HepG2 (cell line): ENCODE measurements at regions not wholly inside any gene's neighbourhood (a gene's known extent, or its start where the extent isn't known, plus 50 kb on each side); places are given as distances from the start of the nearest gene placed in this dataset.

Experiments used
- ATAC-seq: fragments of 200-7000 bp; cut with Tn5 transposase; 3 replicates; pipeline ENCODE4 v1.9.1; 2020; ENCODE audit warnings: mild to moderate bottlenecking, moderate library complexity
- BruUV-seq: library from RNA; stranded (reverse); fragments of 400-500 nt; replicated peaks from 2 replicates; lab custom pipeline; 2021; lab: Mats Ljungman, UMichigan
- CTCF ChIA-PET: fragments of 300-600 bp; formaldehyde crosslinking; extraction: SDS; loops from one replicate; lab custom pipeline; 2021; ENCODE audit warnings: low total read pairs, inconsistent platforms, low intra/inter-chr PET ratio; lab: Yijun Ruan, JAX
- POLR2A ChIA-PET: fragments of 350-600 bp; sonication (Branson Sonifier 250); formaldehyde crosslinking; loops from one replicate; lab custom pipeline; 2020; ENCODE audit warnings: antibody characterized with exemption, inconsistent platforms; lab: Yijun Ruan, JAX
- DNase-seq: peaks from one replicate; pipeline ENCODE4 v3.0.0-alpha.2; 2015; ENCODE audit warnings: low spot score
- FAIRE-seq: peaks from 3 replicates; lab custom pipeline; 2011; peaks lifted over from hg19 to GRCh38; lab: Jason Lieb, UNC
- H2AFZ ChIP-seq: one replicate; pipeline ENCODE4 v1.6.1; 2011; ENCODE audit warnings: low read length, inconsistent platforms
- H3K27ac ChIP-seq: fragments of 300-600 bp; 3 replicates; pipeline ENCODE4 v1.8.0; 2011; ENCODE audit warnings: mixed run types, mild to moderate bottlenecking, mixed read lengths, low read length, inconsistent platforms; ENCODE audit not compliant: insufficient read depth; ENCODE audit errors: extremely low read length
- H3K27me3 ChIP-seq, 2 experiments: fragments of 200-600 bp in 1 of 2; 2 replicates in 1 of 2; 3 replicates in 1 of 2; pipeline versions ENCODE4 v1.6.0 to v1.8.0; 2011; ENCODE audit warnings: low read length in 2 of 2, mild to moderate bottlenecking in 2 of 2, moderate library complexity in 2 of 2, inconsistent platforms in 1 of 2; ENCODE audit not compliant: insufficient read depth in 2 of 2, control insufficient read depth in 1 of 2
- H3K36me3 ChIP-seq, 2 experiments: fragments of 200-600 bp in 1 of 2; replicated peaks in 1 of 2; 2 replicates in 1 of 2; 3 replicates in 1 of 2; pipeline versions ENCODE4 v1.5.1 to v1.8.0; 2011; ENCODE audit warnings: low read length in 2 of 2, inconsistent platforms in 1 of 2; ENCODE audit not compliant: insufficient read depth in 2 of 2, control insufficient read depth in 1 of 2
- H3K4me1 ChIP-seq: 2 replicates; pipeline ENCODE4 v1.5.1; 2012; ENCODE audit warnings: low read length, inconsistent platforms; ENCODE audit not compliant: insufficient read depth
- H3K4me2 ChIP-seq: 2 replicates; pipeline ENCODE4 v1.6.0; 2011; ENCODE audit warnings: low read depth, low read length, inconsistent platforms
- H3K4me3 ChIP-seq, 3 experiments: fragments of 200-600 bp in 1 of 3; sonication (generic), shearing (Covaris generic) in 1 of 3; replicated peaks in 1 of 3; 2 replicates each; pipeline ENCODE4 v1.5.1; 2011 to 2016; ENCODE audit warnings: low read length in 3 of 3, inconsistent platforms in 2 of 3, low read depth in 2 of 3, mild to moderate bottlenecking in 2 of 3, control low read depth in 1 of 3, mixed read lengths in 1 of 3; ENCODE audit not compliant: insufficient read depth in 1 of 3
- H3K79me2 ChIP-seq: one replicate; pipeline ENCODE4 v1.6.1; 2011; ENCODE audit warnings: low read length, inconsistent platforms; ENCODE audit not compliant: insufficient read depth
- H3K9ac ChIP-seq: 2 replicates; pipeline ENCODE4 v1.6.0; 2011; ENCODE audit warnings: mild to moderate bottlenecking, low read depth, low read length, inconsistent platforms; ENCODE audit not compliant: insufficient read depth
- H3K9me3 ChIP-seq: 2 replicates; pipeline ENCODE4 v1.5.1; 2012; ENCODE audit warnings: mild to moderate bottlenecking, low read length
- H4K20me1 ChIP-seq: 2 replicates; pipeline ENCODE4 v1.6.0; 2011; ENCODE audit warnings: inconsistent platforms, mild to moderate bottlenecking, low read length, moderate library complexity; ENCODE audit not compliant: insufficient read depth
- FIP1L1 ChIP-seq: fragments of 200-400 bp; formaldehyde crosslinking; IDR thresholded peaks from 2 replicates; pipeline ENCODE4 v1.6.1; 2018; ENCODE audit warnings: low read depth, mild to moderate bottlenecking, low read length, moderate library complexity, borderline replicate concordance; ENCODE audit not compliant: insufficient read depth
- GATAD1 ChIP-seq: IDR thresholded peaks from 2 replicates; pipeline ENCODE4 v1.6.1; 2016; ENCODE audit warnings: missing genetic modification reagents, missing compliant biosample characterization
- HNRNPH1 ChIP-seq: fragments of 200-400 bp; formaldehyde crosslinking; optimal IDR thresholded peaks from 2 replicates; pipeline ENCODE3; 2017; ENCODE audit warnings: mild to moderate bottlenecking, low read depth, low read length
- JUN ChIP-seq: sonication (generic); formaldehyde crosslinking; IDR thresholded peaks from 2 replicates; pipeline ENCODE4 v1.4.0; 2020; ENCODE audit warnings: mild to moderate bottlenecking, missing genetic modification reagents
- RCOR2 ChIP-seq: IDR thresholded peaks from 2 replicates; pipeline ENCODE4 v1.6.1; 2016; ENCODE audit warnings: missing biosample characterization, missing genetic modification reagents
- ZMYM2 ChIP-seq: sonication (generic); formaldehyde crosslinking; IDR thresholded peaks from 2 replicates; pipeline ENCODE4 v1.8.0; 2022; ENCODE audit warnings: mild to moderate bottlenecking, missing genetic modification reagents
- ZNF883 ChIP-seq: sonication (generic); formaldehyde crosslinking; IDR thresholded peaks from 2 replicates; pipeline ENCODE4 v1.5.1; 2020; ENCODE audit warnings: mild to moderate bottlenecking, missing genetic modification reagents; ENCODE audit errors: not compliant biosample characterization
- WGBS: methylation state at CpG from one replicate; pipeline ENCODE4 v1.1.6; 2017; ENCODE audit warnings: low lambda C conversion rate; 5-methylcytosine and 5-hydroxymethylcytosine counted together
- in situ Hi-C: cut with HindIII; loops from 2 replicates; pipeline ENCODE4 v1.10.0; 2017; ENCODE audit warnings: low pct_unique_long_range_greater_than_20kb; ENCODE audit not compliant: extremely low pct_ligation_motif_present
- intact Hi-C: fragments of 100-400 bp; cut with micrococcal nuclease; formaldehyde crosslinking; loops from one replicate; pipeline ENCODE4 v1.10.0; 2022; ENCODE audit not compliant: unreplicated experiment
- TF ChIP-seq, protein P1 (sequence below), 2 experiments: sonication (generic) in 1 of 2; formaldehyde crosslinking in 1 of 2; IDR thresholded peaks; 2 replicates each; pipeline versions ENCODE4 v1.6.1 to v1.9.0; 2014 to 2022; ENCODE audit warnings: antibody characterized with exemption in 1 of 2, borderline replicate concordance in 1 of 2, inconsistent platforms in 1 of 2, low read depth in 1 of 2, missing genetic modification reagents in 1 of 2
- TF ChIP-seq, protein P2 (sequence below): sonication (generic); formaldehyde crosslinking; IDR thresholded peaks from 2 replicates; pipeline ENCODE4 v1.5.0; 2020; ENCODE audit warnings: missing genetic modification reagents

DNA sequence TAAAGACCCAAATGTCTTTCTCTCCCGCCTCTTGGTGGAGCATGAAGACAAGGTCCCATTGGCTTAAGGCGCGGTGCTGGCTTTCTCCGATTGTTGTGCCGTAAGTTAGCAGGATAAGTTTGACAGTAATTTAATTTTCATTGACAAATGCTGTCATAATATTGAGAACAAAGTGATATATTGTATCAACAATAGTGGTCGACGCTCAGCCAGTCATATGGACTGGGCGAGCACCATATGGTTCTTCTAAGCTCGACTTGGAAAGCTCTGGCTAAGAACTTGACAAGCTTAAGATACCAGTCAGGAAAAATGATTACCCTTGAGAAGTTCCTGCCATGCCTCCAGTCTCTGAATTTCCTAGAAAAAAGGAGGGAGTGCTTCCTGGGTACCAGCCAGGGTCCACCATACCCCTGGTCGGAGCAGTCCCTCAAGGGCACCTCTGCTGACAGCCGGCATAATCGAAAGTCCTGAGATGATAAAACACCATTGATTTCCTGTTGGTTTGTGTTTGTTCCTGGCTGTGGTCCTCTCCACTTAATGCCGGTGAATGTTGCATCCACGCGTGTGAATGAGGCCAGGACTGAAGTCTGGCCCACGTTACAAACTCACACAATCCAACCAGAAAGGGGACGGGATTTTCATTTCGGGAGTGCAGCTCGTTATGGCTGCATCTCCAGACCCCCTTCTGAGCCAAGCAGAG lies 262.1 kb downstream of the ZNF536 start:
- Histone ChIP-seq H2AFZ (no peak overlapping the region), H4K20me1 (no peaks in the 10 kb centered on the region), H3K27ac (no peak overlapping the region), H3K36me3 (no peaks in the 10 kb centered on the region), H3K9ac (no peak overlapping the region), H3K4me3 (no peak overlapping the region), H3K9me3 (no peaks in the 10 kb centered on the region), H3K27me3 (no peaks in the 10 kb centered on the region; a peak in 1 of 5 replicates), H3K4me1 (no peaks in the 10 kb centered on the region), H3K79me2 (no peaks in the 10 kb centered on the region), H3K4me2 (no peak overlapping the region)
- BruUV-seq = no TSS peak
- FAIRE-seq = no peak
- POLR2A ChIA-PET = no interaction called here
- no peak for ATAC-seq
- intact Hi-C loops (no loop called here), in situ Hi-C loops (no loop called here)
- WGBS = 39% methylated on average over 15 of the region's 19 CpGs
- no peak for DNase-seq
- CTCF ChIA-PET = no interaction called here
- TF ChIP-seq ZMYM2 (CRISPR knock-in tag) = no peak

DNA sequence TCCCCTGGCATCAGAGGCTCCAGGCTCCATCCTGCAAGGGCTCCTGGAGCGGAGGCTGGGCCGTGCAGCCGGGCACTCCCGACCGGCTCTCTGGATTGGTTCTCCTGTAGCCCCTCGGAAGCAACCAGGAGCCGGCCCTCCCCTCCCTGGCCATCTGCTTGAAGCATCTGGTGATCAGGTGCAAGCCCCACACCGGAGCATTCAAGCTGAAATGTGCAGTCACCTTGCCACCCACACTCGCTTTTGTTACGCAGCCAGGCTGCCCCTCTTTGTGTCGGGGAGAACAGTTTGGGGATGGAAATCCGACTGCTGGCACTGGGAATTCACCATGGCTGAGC lies 258.8 kb downstream of the ZNF536 start:
- no peaks in the 10 kb centered on the region for H3K9me3 ChIP-seq
- no peaks in the 10 kb centered on the region for H3K79me2 ChIP-seq
- ATAC-seq (no peak), FAIRE-seq (no peak), DNase-seq (no peak)
- H2AFZ ChIP-seq = no peak overlapping the region
- intact Hi-C loops = no loop called here
- WGBS = 69% methylated on average over 7 of the region's 12 CpGs
- H4K20me1 ChIP-seq = no peaks in the 10 kb centered on the region
- H3K4me2 ChIP-seq = no peak overlapping the region
- in situ Hi-C loops = no loop called here
- H3K4me3 ChIP-seq = no peak overlapping the region
- no TSS peak for BruUV-seq
- H3K27ac ChIP-seq = no peak overlapping the region
- H3K36me3 ChIP-seq = no peaks in the 10 kb centered on the region
- H3K27me3 ChIP-seq = peaks cover 0 to 2% of the 10 kb centered on the region in 2 experiments; a peak in 2 of 5 replicates
- no peaks in the 10 kb centered on the region for H3K4me1 ChIP-seq
- ChIA-PET POLR2A (no interaction called here), CTCF (no interaction called here)
- H3K9ac ChIP-seq = no peak overlapping the region
- TF ChIP-seq GATAD1 (CRISPR knock-in tag) = no peak
- TF ChIP-seq, protein P1, sequence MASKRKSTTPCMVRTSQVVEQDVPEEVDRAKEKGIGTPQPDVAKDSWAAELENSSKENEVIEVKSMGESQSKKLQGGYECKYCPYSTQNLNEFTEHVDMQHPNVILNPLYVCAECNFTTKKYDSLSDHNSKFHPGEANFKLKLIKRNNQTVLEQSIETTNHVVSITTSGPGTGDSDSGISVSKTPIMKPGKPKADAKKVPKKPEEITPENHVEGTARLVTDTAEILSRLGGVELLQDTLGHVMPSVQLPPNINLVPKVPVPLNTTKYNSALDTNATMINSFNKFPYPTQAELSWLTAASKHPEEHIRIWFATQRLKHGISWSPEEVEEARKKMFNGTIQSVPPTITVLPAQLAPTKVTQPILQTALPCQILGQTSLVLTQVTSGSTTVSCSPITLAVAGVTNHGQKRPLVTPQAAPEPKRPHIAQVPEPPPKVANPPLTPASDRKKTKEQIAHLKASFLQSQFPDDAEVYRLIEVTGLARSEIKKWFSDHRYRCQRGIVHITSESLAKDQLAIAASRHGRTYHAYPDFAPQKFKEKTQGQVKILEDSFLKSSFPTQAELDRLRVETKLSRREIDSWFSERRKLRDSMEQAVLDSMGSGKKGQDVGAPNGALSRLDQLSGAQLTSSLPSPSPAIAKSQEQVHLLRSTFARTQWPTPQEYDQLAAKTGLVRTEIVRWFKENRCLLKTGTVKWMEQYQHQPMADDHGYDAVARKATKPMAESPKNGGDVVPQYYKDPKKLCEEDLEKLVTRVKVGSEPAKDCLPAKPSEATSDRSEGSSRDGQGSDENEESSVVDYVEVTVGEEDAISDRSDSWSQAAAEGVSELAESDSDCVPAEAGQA (IDR thresholded peaks at IDR 0.05; ENCODE audit: low read depth) = no peak
- TF ChIP-seq, protein P1 (CRISPR knock-in tag; IDR thresholded peaks at IDR 0.05; ENCODE audit: borderline replicate concordance) = no peak
- TF ChIP-seq RCOR2 (CRISPR knock-in tag) = no peak
- TF ChIP-seq, protein P2, sequence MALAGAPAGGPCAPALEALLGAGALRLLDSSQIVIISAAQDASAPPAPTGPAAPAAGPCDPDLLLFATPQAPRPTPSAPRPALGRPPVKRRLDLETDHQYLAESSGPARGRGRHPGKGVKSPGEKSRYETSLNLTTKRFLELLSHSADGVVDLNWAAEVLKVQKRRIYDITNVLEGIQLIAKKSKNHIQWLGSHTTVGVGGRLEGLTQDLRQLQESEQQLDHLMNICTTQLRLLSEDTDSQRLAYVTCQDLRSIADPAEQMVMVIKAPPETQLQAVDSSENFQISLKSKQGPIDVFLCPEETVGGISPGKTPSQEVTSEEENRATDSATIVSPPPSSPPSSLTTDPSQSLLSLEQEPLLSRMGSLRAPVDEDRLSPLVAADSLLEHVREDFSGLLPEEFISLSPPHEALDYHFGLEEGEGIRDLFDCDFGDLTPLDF = no peak
- TF ChIP-seq HNRNPH1 = no peak
- TF ChIP-seq FIP1L1 = no peak
- no peak for TF ChIP-seq ZNF883 (CRISPR knock-in tag)
- TF ChIP-seq JUN = no peak
